ENCODE measurements at regions not wholly inside any gene's neighbourhood (a gene's known extent, or its start where the extent isn't known, plus 50 kb on each side); places are given as distances from the start of the nearest gene placed in this dataset.

- no peak for TF ChIP-seq CTCF (IDR thresholded peaks at IDR 0.05)
- TF ChIP-seq POLR2A (IDR thresholded peaks at IDR 0.05), result no peak
Observed at GRCh38 chr11:33455867-33456463, 198.8 kb downstream of the HIPK3 start.

Data from uterus (tissue), 2 donors.